K562 (cell line): ENCODE measurements at regions not wholly inside any gene's neighbourhood (a gene's known extent, or its start where the extent isn't known, plus 50 kb on each side); places are given as distances from the start of the nearest gene placed in this dataset.

Experiments used
- IFI16 ChIP-seq: fragments of 250-450 bp; sonication (Bioruptor Pico); IDR thresholded peaks from 2 replicates; pipeline ENCODE4 v2.1.2; 2022; ENCODE audit warnings: mild to moderate bottlenecking, inconsistent platforms
- MBD1 ChIP-seq: fragments of 250-450 bp; sonication (Bioruptor Pico); IDR thresholded peaks from 2 replicates; pipeline ENCODE4 v1.8.0; 2022; ENCODE audit warnings: inconsistent platforms
- MEF2A ChIP-seq: IDR thresholded peaks from 2 replicates; pipeline ENCODE4 v1.6.1; 2011; ENCODE audit warnings: low read depth, mild to moderate bottlenecking, low read length, moderate library complexity; ENCODE audit not compliant: control insufficient read depth
- NCOA6 ChIP-seq: fragments of 450-650 bp; IDR thresholded peaks from 2 replicates; pipeline ENCODE4 v1.6.1; 2017; ENCODE audit warnings: mild to moderate bottlenecking
- NFRKB ChIP-seq: fragments of 450-650 bp; IDR thresholded peaks from 2 replicates; pipeline ENCODE4 v1.6.1; 2016; ENCODE audit warnings: low read depth
- ZNF121 ChIP-seq: sonication (generic); formaldehyde crosslinking; conservative IDR thresholded peaks from 2 replicates; pipeline ENCODE4 v1.8.0; 2022; ENCODE audit warnings: missing genetic modification reagents
- TF ChIP-seq, protein P1 (sequence below): fragments of 450-650 bp; formaldehyde crosslinking; IDR thresholded peaks from 2 replicates; pipeline ENCODE4 v1.4.0; 2022; ENCODE audit warnings: missing genetic modification characterization
- TF ChIP-seq, protein P2 (sequence below): fragments of 250-450 bp; sonication (Bioruptor Pico); IDR thresholded peaks from 2 replicates; pipeline ENCODE4 v1.8.0; 2022; ENCODE audit warnings: moderate library complexity, mild to moderate bottlenecking, inconsistent platforms
- TF ChIP-seq, protein P3 (sequence below): sonication (generic); formaldehyde crosslinking; IDR thresholded peaks from 2 replicates; pipeline ENCODE4 v1.8.1; 2022; ENCODE audit warnings: missing genetic modification reagents

DNA sequence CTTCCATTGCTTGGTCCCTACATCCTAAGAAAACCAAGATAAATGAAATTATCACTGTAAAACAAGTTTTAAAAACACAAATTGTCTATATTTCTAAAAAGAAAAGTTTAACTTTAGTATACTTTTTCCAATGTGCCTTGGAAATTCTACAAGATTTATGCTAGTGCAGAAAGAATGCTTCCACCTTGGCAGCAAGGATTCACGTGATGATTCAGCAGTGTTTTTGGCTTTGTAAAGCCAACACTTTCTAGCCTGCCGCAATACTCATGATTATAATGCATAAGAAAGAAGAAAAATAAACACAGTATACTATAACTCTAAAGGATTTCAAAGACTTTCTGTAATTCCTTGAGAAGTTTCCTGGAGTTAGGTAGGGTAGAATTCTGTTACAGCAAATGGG is 442.7 kb downstream of the TENT5A start (continued):
- TF ChIP-seq, protein P1, sequence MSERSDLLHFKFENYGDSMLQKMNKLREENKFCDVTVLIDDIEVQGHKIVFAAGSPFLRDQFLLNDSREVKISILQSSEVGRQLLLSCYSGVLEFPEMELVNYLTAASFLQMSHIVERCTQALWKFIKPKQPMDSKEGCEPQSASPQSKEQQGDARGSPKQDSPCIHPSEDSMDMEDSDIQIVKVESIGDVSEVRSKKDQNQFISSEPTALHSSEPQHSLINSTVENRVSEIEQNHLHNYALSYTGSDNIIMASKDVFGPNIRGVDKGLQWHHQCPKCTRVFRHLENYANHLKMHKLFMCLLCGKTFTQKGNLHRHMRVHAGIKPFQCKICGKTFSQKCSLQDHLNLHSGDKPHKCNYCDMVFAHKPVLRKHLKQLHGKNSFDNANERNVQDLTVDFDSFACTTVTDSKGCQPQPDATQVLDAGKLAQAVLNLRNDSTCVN (CRISPR knock-in tag): no peak
- TF ChIP-seq NCOA6: no peak
- TF ChIP-seq NFRKB: no peak
- no peak for TF ChIP-seq IFI16 (CRISPR knock-in tag)
- no peak for TF ChIP-seq MBD1 (CRISPR knock-in tag)
- TF ChIP-seq, protein P2, sequence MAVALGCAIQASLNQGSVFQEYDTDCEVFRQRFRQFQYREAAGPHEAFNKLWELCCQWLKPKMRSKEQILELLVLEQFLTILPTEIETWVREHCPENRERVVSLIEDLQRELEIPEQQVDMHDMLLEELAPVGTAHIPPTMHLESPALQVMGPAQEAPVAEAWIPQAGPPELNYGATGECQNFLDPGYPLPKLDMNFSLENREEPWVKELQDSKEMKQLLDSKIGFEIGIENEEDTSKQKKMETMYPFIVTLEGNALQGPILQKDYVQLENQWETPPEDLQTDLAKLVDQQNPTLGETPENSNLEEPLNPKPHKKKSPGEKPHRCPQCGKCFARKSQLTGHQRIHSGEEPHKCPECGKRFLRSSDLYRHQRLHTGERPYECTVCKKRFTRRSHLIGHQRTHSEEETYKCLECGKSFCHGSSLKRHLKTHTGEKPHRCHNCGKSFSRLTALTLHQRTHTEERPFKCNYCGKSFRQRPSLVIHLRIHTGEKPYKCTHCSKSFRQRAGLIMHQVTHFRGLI (CRISPR knock-in tag): no peak
- TF ChIP-seq, protein P3, sequence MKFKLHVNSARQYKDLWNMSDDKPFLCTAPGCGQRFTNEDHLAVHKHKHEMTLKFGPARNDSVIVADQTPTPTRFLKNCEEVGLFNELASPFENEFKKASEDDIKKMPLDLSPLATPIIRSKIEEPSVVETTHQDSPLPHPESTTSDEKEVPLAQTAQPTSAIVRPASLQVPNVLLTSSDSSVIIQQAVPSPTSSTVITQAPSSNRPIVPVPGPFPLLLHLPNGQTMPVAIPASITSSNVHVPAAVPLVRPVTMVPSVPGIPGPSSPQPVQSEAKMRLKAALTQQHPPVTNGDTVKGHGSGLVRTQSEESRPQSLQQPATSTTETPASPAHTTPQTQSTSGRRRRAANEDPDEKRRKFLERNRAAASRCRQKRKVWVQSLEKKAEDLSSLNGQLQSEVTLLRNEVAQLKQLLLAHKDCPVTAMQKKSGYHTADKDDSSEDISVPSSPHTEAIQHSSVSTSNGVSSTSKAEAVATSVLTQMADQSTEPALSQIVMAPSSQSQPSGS (CRISPR knock-in tag): no peak
- no peak for TF ChIP-seq MEF2A
- no peak for TF ChIP-seq ZNF121 (CRISPR knock-in tag)
